ENCODE measurements at regions not wholly inside any gene's neighbourhood (a gene's known extent, or its start where the extent isn't known, plus 50 kb on each side); places are given as distances from the start of the nearest gene placed in this dataset.
"Not testable (repeated sequence)": the region's sequence is repeated elsewhere in the genome, so short reads cannot be mapped to it uniquely, and the experiment has no call there.

DNA sequence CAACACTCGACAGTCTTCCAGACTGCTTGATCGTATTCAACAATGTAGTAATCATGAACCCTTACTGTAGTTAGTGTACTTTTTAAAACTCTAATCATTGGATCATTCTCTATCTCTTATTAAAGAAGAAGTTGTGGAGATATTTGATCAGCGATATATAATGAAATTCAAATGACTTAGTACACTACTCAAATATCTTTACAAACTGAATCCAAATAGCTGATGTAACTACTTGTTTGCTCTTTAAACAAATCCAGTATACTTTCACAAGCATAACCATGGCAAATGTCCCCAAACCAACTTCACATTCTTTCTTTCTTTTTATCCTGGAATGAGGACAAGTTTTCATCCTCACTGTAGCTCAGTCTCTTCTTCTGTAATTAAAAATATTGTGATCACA lies 1569.9 kb upstream of the ADGRL3 start:
- DNase-seq (no peak), ATAC-seq (no peak)
- peaks cover 0 to 25% (median 7%) of the 10 kb centered on the region in 9 donors for H3K9me3 Mint-ChIP-seq
- H3K27ac Mint-ChIP-seq, result no peak overlapping the region
- H3K4me3 Mint-ChIP-seq, result no peak overlapping the region
- no peaks in the 10 kb centered on the region for H3K4me1 Mint-ChIP-seq
- POLR2A ChIA-PET, result no interaction called here
- H3K36me3 Mint-ChIP-seq, result no peaks in the 10 kb centered on the region
- H3K27me3 Mint-ChIP-seq, result no peaks in the 10 kb centered on the region

DNA sequence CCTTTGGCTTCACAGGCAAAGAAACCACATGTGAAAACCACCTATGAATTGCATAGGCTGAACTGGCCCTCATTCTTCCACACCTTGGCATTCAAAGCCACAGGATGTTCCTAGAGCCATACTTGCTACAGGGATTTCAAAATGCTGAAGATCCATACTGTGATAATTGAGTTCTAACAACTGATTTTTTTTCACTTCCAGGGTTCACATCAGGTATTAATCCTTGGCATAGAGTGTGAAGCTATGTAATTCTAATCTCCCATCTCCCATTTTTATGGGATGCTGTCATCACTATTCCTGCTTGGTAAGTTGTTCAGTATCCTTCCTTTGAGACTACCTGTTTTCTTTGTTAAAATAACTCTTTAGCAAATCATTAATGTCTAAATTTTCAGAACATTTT lies 1569.2 kb upstream of the ADGRL3 start:
- H3K4me1 Mint-ChIP-seq, result no peaks in the 10 kb centered on the region
- peaks cover 0 to 31% (median 11%) of the 10 kb centered on the region in 9 donors for H3K9me3 Mint-ChIP-seq
- H3K4me3 Mint-ChIP-seq, result no peak overlapping the region
- H3K27me3 Mint-ChIP-seq, result no peaks in the 10 kb centered on the region
- ATAC-seq (no peak), DNase-seq (no peak)
- POLR2A ChIA-PET, result no interaction called here
- no peak overlapping the region for H3K27ac Mint-ChIP-seq
- no peaks in the 10 kb centered on the region for H3K36me3 Mint-ChIP-seq

DNA sequence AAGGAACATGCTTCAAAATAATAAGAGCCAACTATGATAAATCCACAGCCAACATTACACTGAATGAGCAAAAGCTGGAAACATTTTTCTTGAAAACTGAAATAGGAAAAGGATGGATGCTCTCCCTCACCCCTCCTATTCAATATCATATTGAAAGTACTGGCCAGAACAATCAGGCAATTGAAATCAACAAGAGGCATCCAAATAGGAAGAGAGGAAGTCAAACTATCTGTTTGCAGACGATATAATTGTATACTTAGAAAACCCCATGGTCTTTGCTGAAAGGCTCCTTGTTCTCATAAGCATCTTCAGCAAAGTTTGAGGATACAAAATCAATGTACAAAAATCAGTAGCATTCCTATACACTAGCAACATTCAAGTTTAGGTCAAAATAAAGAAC lies 1562.5 kb upstream of the ADGRL3 start:
- Mint-ChIP-seq H3K27ac (no peak overlapping the region), H3K9me3 (peaks cover 0 to 53% (median 7%) of the 10 kb centered on the region in 9 donors), H3K4me1 (no peaks in the 10 kb centered on the region), H3K27me3 (no peaks in the 10 kb centered on the region), H3K4me3 (no peak overlapping the region), H3K36me3 (no peaks in the 10 kb centered on the region)
- ATAC-seq (no peak), DNase-seq (no peak)
- POLR2A ChIA-PET, result no interaction called here

DNA sequence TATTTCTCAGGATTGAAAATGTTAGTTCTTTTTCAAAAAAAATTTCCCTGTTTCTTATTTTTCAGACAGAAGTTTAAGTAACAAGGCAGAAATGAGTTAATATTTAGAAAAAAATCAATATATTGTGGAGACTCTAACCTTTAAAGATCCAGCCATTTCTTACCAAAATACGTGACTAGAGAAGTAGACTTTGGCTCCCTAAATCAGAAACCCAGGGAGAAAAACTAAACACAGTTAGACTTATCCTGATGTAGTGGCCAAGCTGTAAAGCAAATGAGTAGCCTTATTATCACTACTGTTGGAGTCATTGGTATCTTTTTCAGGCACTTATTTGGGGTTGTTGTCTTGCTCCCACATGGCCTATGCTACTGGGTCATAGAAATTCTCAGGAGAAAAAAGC lies 1556.4 kb upstream of the ADGRL3 start:
- no peaks in the 10 kb centered on the region for H3K27me3 Mint-ChIP-seq
- no peak overlapping the region for H3K4me3 Mint-ChIP-seq
- ATAC-seq (no peak), DNase-seq (no peak)
- H3K36me3 Mint-ChIP-seq, result no peaks in the 10 kb centered on the region
- no peaks in the 10 kb centered on the region for H3K4me1 Mint-ChIP-seq
- peak overlapping the region in 1 of 10 donors; percentile 18 for H3K27ac Mint-ChIP-seq
- H3K9me3 Mint-ChIP-seq, result peaks cover 1 to 20% (median 4%) of the 10 kb centered on the region in 9 donors
- POLR2A ChIA-PET, result no interaction called here

DNA sequence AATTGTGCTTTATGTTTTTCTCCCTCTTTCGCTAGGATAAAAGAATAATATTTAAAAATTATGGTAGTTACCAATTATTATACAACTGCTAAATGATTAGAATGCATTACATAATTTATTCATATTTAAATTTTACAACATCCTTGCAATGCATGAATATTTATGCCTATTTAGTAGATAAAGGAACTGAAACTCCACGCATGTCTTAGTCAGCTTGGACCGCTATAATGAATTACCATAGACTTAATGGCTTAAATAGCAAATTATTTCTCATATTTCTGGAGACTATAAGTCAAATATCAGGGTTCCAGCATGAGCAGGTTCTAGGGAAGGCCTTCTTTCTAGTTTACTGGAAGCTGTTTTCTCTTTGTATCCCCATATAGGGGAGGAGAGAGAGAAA lies 1555.4 kb upstream of the ADGRL3 start:
- Mint-ChIP-seq H3K4me1 (no peaks in the 10 kb centered on the region), H3K27ac (no peak overlapping the region), H3K27me3 (no peaks in the 10 kb centered on the region), H3K36me3 (no peaks in the 10 kb centered on the region), H3K9me3 (peaks cover 0 to 9% (median 2%) of the 10 kb centered on the region in 9 donors), H3K4me3 (no peak overlapping the region)
- POLR2A ChIA-PET, result no interaction called here
- ATAC-seq, result no peak
- no peak for DNase-seq

DNA sequence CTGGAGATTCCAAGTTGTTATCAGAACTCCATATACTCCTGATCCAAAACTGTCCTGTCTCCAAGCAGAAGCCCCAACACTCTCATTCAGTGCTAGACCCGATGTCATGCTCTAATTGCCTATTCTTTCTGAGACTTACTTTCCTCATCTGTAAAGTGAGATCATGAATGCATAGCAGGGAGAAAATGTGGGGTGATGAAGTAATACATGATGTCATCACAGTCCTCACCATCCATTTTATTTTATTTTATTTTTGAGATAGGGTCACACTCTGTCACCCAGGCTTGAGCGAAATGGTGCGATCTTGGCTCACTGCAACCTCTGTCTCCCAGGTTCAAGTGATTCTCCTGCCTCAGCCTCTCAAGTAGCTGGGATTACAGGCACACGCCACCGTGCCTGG lies 1554.0 kb upstream of the ADGRL3 start:
- no peaks in the 10 kb centered on the region for H3K36me3 Mint-ChIP-seq
- H3K4me3 Mint-ChIP-seq, result no peak overlapping the region
- POLR2A ChIA-PET, result no interaction called here
- ATAC-seq (no peak), DNase-seq (no peak)
- H3K9me3 Mint-ChIP-seq, result peaks cover 0 to 20% (median 7%) of the 10 kb centered on the region in 9 donors
- H3K27ac Mint-ChIP-seq, result no peak overlapping the region
- H3K27me3 Mint-ChIP-seq, result no peaks in the 10 kb centered on the region
- H3K4me1 Mint-ChIP-seq, result no peaks in the 10 kb centered on the region

DNA sequence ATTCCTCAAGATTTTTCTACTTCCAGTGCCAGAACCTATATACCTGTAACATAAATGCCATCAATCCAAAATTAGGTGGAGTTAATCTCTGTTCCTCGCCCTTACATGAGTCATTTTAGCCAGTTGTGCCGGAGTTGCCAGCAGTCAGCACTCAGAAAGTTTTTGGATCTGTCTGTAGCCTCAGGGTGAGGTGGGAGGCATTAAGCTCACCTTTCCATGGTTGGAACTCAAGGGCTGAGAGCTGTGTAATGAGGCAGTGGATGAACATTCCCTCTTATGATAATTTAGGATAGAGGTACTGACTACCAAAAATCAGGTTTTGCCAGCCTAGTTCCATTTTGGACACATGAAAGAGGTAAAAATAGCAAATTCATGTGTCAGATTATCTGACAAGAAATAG lies 1553.1 kb upstream of the ADGRL3 start:
- ATAC-seq (no peak), DNase-seq (no peak)
- no peak overlapping the region for H3K27ac Mint-ChIP-seq
- H3K9me3 Mint-ChIP-seq, result peaks cover 0 to 21% (median 5%) of the 10 kb centered on the region in 9 donors
- H3K4me1 Mint-ChIP-seq, result no peaks in the 10 kb centered on the region
- no peaks in the 10 kb centered on the region for H3K36me3 Mint-ChIP-seq
- POLR2A ChIA-PET, result no interaction called here
- no peak overlapping the region for H3K4me3 Mint-ChIP-seq
- no peaks in the 10 kb centered on the region for H3K27me3 Mint-ChIP-seq

DNA sequence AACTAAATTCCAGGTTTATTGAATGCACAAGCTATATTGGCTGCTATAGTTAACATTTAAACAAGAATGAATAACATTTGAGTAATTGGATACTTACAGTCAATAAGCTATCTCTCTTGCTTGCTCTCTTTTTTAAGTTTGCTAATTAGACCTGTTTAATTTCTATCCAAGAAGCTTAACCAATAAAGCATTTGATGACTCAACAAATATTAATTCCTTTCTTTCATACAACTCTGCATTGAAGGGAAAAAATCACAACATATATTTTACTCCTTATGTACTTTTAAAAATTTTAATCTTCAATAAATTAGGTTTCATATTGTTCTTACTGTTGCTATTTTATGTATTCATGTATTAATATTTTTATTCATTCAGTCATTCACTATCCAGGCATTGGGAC lies 1552.6 kb upstream of the ADGRL3 start:
- Mint-ChIP-seq H3K27me3 (no peaks in the 10 kb centered on the region), H3K27ac (no peak overlapping the region), H3K4me1 (no peaks in the 10 kb centered on the region), H3K9me3 (peaks cover 0 to 16% (median 7%) of the 10 kb centered on the region in 9 donors), H3K4me3 (no peak overlapping the region), H3K36me3 (no peaks in the 10 kb centered on the region)
- POLR2A ChIA-PET, result no interaction called here
- DNase-seq, result no peak
- no peak for ATAC-seq

DNA sequence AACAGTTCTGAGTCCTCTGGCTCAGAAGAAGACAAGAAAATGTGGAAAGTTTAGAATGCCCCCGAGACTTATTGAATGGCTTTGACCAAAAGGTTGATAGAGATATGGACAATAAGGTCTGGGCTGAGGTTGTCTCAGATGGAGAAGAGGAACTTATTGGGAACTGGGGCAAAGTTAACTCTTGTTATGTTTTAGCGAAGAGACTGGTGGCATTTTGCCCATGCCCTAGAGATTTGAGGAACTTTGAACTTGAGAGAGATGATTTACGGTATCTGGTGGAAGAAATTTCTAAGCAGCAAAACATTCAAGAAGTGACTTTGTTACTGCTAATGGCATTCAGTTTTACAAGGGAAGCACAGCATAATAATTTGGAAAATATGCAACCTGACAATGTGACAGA lies 1549.3 kb upstream of the ADGRL3 start:
- Mint-ChIP-seq H3K4me1 (no peaks in the 10 kb centered on the region), H3K9me3 (peaks cover 5 to 23% (median 9%) of the 10 kb centered on the region in 9 donors), H3K4me3 (no peak overlapping the region), H3K27me3 (no peaks in the 10 kb centered on the region), H3K27ac (no peak overlapping the region), H3K36me3 (no peaks in the 10 kb centered on the region)
- DNase-seq, result no peak
- POLR2A ChIA-PET, result no interaction called here
- ATAC-seq, result no peak

DNA sequence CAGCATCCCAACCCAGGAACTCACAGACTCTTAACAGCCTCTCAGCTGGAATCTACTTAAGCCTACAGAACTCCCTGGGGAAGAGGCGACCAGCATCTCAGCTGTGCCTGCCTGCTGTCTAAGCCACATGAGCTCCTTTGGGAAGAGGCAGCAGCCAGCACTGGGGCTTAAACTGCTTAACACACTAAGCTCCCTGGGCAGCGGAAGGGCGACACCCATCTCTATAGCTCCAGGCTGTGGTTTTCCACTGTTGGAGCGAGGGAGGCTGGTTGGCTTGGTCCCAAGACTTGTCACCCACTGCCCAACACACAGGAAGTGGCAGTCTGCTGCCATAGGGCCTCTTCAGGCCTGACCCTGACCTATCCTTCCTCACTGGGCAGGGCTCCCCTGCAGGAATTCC lies 1544.1 kb upstream of the ADGRL3 start:
- POLR2A ChIA-PET, result no interaction called here
- ATAC-seq (no peak), DNase-seq (no peak)
- H3K9me3 Mint-ChIP-seq, result peaks cover 7 to 56% (median 23%) of the 10 kb centered on the region in 9 donors
- no peaks in the 10 kb centered on the region for H3K4me1 Mint-ChIP-seq
- H3K27ac Mint-ChIP-seq, result no peak overlapping the region
- H3K4me3 Mint-ChIP-seq, result no peak overlapping the region
- no peaks in the 10 kb centered on the region for H3K27me3 Mint-ChIP-seq
- peaks cover 0 to 10% (median 0%) of the 10 kb centered on the region in 3 donors for H3K36me3 Mint-ChIP-seq

DNA sequence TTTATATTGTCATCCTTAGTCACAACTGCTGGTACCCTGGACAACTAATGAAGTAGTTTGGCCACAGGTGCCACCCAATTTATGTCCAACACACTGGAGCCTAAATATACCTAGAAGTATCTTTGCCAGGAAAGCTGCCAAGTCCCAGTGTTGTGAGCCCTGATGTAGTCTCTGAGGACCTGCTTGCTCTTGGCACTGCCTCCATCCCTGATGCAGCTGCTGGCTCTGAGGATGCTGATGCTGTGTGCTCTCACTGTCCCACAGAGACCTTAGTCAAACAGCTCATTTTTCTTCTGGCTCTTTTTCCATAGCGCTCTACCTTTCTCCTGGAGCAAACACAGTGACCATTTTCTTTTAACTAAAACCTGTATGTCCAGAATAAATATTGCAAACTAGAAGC lies 1535.4 kb upstream of the ADGRL3 start:
- Mint-ChIP-seq H3K4me3 (no peak overlapping the region), H3K27me3 (no peaks in the 10 kb centered on the region), H3K27ac (no peak overlapping the region), H3K4me1 (no peaks in the 10 kb centered on the region), H3K36me3 (no peaks in the 10 kb centered on the region), H3K9me3 (peaks cover 2 to 37% (median 10%) of the 10 kb centered on the region in 9 donors)
- ATAC-seq (no peak), DNase-seq (no peak)
- POLR2A ChIA-PET, result no interaction called here

DNA sequence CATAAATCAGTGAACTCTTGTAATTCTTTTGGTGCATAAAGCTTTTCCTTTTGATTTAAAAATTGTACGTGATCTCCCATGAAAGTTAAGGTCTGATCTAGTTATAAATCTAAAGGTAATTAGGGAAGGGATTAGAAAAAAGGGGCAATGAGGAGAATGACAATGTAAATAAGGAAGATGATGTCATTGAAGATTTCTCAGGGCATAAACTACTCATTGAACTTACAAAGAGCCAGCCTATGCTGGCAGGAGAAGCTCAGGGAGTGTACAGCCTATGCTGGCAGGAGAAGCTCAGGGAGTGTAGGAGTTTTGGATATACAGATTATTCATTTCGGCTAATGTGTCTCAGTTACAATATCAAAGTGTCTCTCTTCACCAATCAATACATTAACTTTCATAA lies 1533.5 kb upstream of the ADGRL3 start:
- POLR2A ChIA-PET, result no interaction called here
- Mint-ChIP-seq H3K36me3 (no peaks in the 10 kb centered on the region), H3K27ac (no peak overlapping the region), H3K27me3 (no peaks in the 10 kb centered on the region), H3K4me3 (no peak overlapping the region), H3K9me3 (peaks cover 0 to 18% (median 4%) of the 10 kb centered on the region in 9 donors), H3K4me1 (no peaks in the 10 kb centered on the region)
- no peak for DNase-seq
- ATAC-seq, result no peak

DNA sequence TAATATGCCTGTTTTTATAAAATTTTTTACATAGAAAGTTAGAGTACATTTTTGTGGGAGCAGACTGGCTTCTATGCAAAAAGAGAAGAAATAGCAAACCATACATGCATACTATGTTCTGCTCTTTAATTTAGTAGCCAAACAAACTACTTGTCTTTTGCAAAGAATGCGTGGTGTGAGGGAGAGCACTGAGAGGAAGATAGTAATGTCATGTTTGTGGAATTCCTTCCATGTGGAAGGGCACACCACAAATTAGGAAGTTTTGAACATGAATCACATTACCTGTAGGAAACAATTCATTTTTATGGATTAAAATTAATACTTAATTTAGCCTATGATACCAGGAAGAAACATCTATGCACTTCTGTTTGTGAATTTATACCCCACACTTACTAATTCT lies 1529.1 kb upstream of the ADGRL3 start:
- ATAC-seq (no peak), DNase-seq (no peak)
- no peaks in the 10 kb centered on the region for H3K4me1 Mint-ChIP-seq
- H3K4me3 Mint-ChIP-seq, result no peak overlapping the region
- H3K9me3 Mint-ChIP-seq, result peaks cover 0 to 13% (median 2%) of the 10 kb centered on the region in 9 donors
- no peaks in the 10 kb centered on the region for H3K27me3 Mint-ChIP-seq
- no peak overlapping the region for H3K27ac Mint-ChIP-seq
- POLR2A ChIA-PET, result no interaction called here
- H3K36me3 Mint-ChIP-seq, result no peaks in the 10 kb centered on the region

DNA sequence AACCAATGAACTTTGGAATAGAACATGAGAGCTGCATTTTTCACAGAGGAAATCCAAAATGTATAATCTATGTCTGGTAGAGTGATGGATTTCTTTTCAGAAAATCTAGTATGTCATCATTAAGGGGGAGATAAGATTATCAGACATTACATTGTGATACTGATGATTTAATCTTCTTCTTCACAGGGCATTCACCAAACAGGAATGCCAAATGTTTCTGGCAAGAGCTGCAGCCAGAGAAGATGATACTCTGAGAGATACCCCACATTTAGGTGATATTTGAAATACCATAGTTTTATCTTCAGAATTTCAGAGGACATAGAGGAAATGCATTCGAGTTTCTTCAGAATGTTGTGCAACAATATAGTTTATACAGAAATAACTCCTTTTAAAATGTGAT lies 1523.7 kb upstream of the ADGRL3 start:
- ATAC-seq (no peak), DNase-seq (no peak)
- H3K9me3 Mint-ChIP-seq, result peaks cover 0 to 27% (median 2%) of the 10 kb centered on the region in 9 donors
- POLR2A ChIA-PET, result no interaction called here
- H3K36me3 Mint-ChIP-seq, result no peaks in the 10 kb centered on the region
- no peaks in the 10 kb centered on the region for H3K4me1 Mint-ChIP-seq
- H3K27ac Mint-ChIP-seq, result no peak overlapping the region
- no peak overlapping the region for H3K4me3 Mint-ChIP-seq
- H3K27me3 Mint-ChIP-seq, result no peaks in the 10 kb centered on the region

DNA sequence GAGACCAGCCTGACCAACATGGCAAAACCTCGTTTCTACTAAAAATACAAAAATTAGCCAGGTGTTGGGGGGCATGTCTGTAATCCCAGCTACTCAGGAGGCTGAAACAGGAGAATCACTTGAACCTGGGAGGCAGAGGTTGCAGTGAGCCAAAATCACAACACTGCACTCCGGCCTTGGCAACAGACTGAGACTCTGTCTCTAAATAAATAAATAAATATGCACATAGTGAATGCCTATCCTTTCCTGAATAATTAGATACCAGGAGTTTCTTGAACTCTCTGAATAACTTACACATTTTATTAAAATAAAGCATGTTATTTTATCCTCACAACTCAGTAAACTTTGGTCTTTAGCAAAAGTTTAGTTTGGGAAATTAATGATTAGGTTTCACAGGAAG lies 1523.1 kb upstream of the ADGRL3 start:
- H3K27me3 Mint-ChIP-seq, DNase-seq, POLR2A ChIA-PET, H3K27ac Mint-ChIP-seq, H3K4me1 Mint-ChIP-seq, ATAC-seq, H3K36me3 Mint-ChIP-seq, H3K4me3 Mint-ChIP-seq: not testable (repeated sequence)
- H3K9me3 Mint-ChIP-seq, result peaks cover 0 to 27% (median 2%) of the 10 kb centered on the region in 9 donors
